ENCODE measurements at regions not wholly inside any gene's neighbourhood (a gene's known extent, or its start where the extent isn't known, plus 50 kb on each side); places are given as distances from the start of the nearest gene placed in this dataset.

GRCh38 chr4:43619219-43619618 lies 726.7 kb downstream of the GRXCR1 start:
- TF ChIP-seq POLR2A (IDR thresholded peaks at IDR 0.05), result no peak
- TF ChIP-seq, protein P1, sequence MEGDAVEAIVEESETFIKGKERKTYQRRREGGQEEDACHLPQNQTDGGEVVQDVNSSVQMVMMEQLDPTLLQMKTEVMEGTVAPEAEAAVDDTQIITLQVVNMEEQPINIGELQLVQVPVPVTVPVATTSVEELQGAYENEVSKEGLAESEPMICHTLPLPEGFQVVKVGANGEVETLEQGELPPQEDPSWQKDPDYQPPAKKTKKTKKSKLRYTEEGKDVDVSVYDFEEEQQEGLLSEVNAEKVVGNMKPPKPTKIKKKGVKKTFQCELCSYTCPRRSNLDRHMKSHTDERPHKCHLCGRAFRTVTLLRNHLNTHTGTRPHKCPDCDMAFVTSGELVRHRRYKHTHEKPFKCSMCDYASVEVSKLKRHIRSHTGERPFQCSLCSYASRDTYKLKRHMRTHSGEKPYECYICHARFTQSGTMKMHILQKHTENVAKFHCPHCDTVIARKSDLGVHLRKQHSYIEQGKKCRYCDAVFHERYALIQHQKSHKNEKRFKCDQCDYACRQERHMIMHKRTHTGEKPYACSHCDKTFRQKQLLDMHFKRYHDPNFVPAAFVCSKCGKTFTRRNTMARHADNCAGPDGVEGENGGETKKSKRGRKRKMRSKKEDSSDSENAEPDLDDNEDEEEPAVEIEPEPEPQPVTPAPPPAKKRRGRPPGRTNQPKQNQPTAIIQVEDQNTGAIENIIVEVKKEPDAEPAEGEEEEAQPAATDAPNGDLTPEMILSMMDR (IDR thresholded peaks at IDR 0.05), result no peak
